Central memory CD8-positive, alpha-beta T cell (primary cell): ENCODE measurements at regions not wholly inside any gene's neighbourhood (a gene's known extent, or its start where the extent isn't known, plus 50 kb on each side); places are given as distances from the start of the nearest gene placed in this dataset.

ENCODE experiments used
- ATAC-seq: fragments of 150-1000 bp; cut with Tn5 transposase; replicated peaks from 2 replicates; pipeline ENCODE4 v1.10.0; 2022; ENCODE audit warnings: mild to moderate bottlenecking, moderate FRiP score, moderate number of reproducible peaks; ENCODE audit not compliant: poor library complexity, severe bottlenecking; ENCODE audit errors: extremely low read depth
- DNase-seq, 2 donors: peaks; one replicate each; pipeline ENCODE4 v3.0.0; 2021; ENCODE audit warnings: low spot score in 2 of 2
- H3K27ac Mint-ChIP-seq: one replicate; pipeline ENCODE4 v1.8.0; 2022; ENCODE audit warnings: low read depth, mild to moderate bottlenecking, moderate library complexity, mixed read lengths
- H3K27me3 Mint-ChIP-seq: one replicate; pipeline ENCODE4 v1.8.0; 2022; ENCODE audit warnings: mixed read lengths
- H3K36me3 Mint-ChIP-seq: one replicate; pipeline ENCODE4 v1.8.0; 2022; ENCODE audit warnings: mild to moderate bottlenecking, moderate library complexity, mixed read lengths; ENCODE audit not compliant: insufficient read depth
- H3K4me1 Mint-ChIP-seq: one replicate; pipeline ENCODE4 v1.8.0; 2022; ENCODE audit warnings: mixed read lengths
- H3K4me3 Mint-ChIP-seq: one replicate; pipeline ENCODE4 v1.8.0; 2022; ENCODE audit warnings: mild to moderate bottlenecking, moderate library complexity, mixed read lengths
- H3K9me3 Mint-ChIP-seq: one replicate; pipeline ENCODE4 v1.8.0; 2022; ENCODE audit warnings: mixed read lengths

GRCh38 chr1:208397286-208397685, 153.1 kb upstream of the PLXNA2 start:
- H3K4me3 Mint-ChIP-seq = no peak overlapping the region
- no peaks in the 10 kb centered on the region for H3K4me1 Mint-ChIP-seq
- no peak for ATAC-seq

GRCh38 chr1:208405014-208405413, 160.8 kb upstream of the PLXNA2 start:
- no peaks in the 10 kb centered on the region for H3K9me3 Mint-ChIP-seq
- no peak overlapping the region for H3K27ac Mint-ChIP-seq
- DNase-seq (no peak), ATAC-seq (no peak)
- no peaks in the 10 kb centered on the region for H3K4me1 Mint-ChIP-seq
- no peak overlapping the region for H3K4me3 Mint-ChIP-seq
- H3K27me3 Mint-ChIP-seq = peaks cover 34% of the 10 kb centered on the region
- no peaks in the 10 kb centered on the region for H3K36me3 Mint-ChIP-seq

More at GRCh38 chr1:208397286-208397685, 153.1 kb upstream of the PLXNA2 start:
- H3K9me3 Mint-ChIP-seq = no peaks in the 10 kb centered on the region
- H3K27me3 Mint-ChIP-seq = peaks cover 43% of the 10 kb centered on the region
- H3K36me3 Mint-ChIP-seq = no peaks in the 10 kb centered on the region
- H3K27ac Mint-ChIP-seq = no peak overlapping the region
- DNase-seq = no peak

- H3K27ac Mint-ChIP-seq = no peak overlapping the region
- ATAC-seq (no peak), DNase-seq (no peak)
- peaks cover 5% of the 10 kb centered on the region for H3K27me3 Mint-ChIP-seq
- H3K9me3 Mint-ChIP-seq = no peaks in the 10 kb centered on the region
- H3K4me3 Mint-ChIP-seq = no peak overlapping the region
- no peaks in the 10 kb centered on the region for H3K36me3 Mint-ChIP-seq
- no peaks in the 10 kb centered on the region for H3K4me1 Mint-ChIP-seq
Measured at GRCh38 chr1:208409176-208409575, 165.0 kb upstream of the PLXNA2 start.

- Mint-ChIP-seq H3K36me3 (no peaks in the 10 kb centered on the region), H3K27ac (no peak overlapping the region), H3K4me1 (no peaks in the 10 kb centered on the region), H3K4me3 (no peak overlapping the region), H3K27me3 (peaks cover 10% of the 10 kb centered on the region), H3K9me3 (no peaks in the 10 kb centered on the region)
- DNase-seq (no peak), ATAC-seq (no peak)
Measured at GRCh38 chr1:208410409-208410808, 166.2 kb upstream of the PLXNA2 start.

- Mint-ChIP-seq H3K27me3 (peaks cover 24% of the 10 kb centered on the region), H3K9me3 (no peaks in the 10 kb centered on the region), H3K27ac (no peak overlapping the region), H3K4me1 (no peaks in the 10 kb centered on the region), H3K36me3 (no peaks in the 10 kb centered on the region), H3K4me3 (no peak overlapping the region)
- no peak for ATAC-seq
- no peak for DNase-seq
Measured at GRCh38 chr1:208413006-208413405, 168.8 kb upstream of the PLXNA2 start.

GRCh38 chr1:208418667-208419066, 174.5 kb upstream of the PLXNA2 start:
- Mint-ChIP-seq H3K36me3 (no peaks in the 10 kb centered on the region), H3K27me3 (peaks cover 24% of the 10 kb centered on the region), H3K4me1 (no peaks in the 10 kb centered on the region), H3K9me3 (no peaks in the 10 kb centered on the region), H3K27ac (no peak overlapping the region), H3K4me3 (no peak overlapping the region)
- ATAC-seq = no peak
- no peak for DNase-seq

GRCh38 chr1:208419746-208420420, 175.7 kb upstream of the PLXNA2 start:
- Mint-ChIP-seq H3K27me3 (peaks cover 19% of the 10 kb centered on the region), H3K27ac (no peak overlapping the region), H3K4me3 (no peak overlapping the region), H3K36me3 (no peaks in the 10 kb centered on the region), H3K4me1 (no peaks in the 10 kb centered on the region), H3K9me3 (no peaks in the 10 kb centered on the region)
- ATAC-seq (no peak), DNase-seq (no peak)

GRCh38 chr1:208420696-208421095, 176.5 kb upstream of the PLXNA2 start:
- Mint-ChIP-seq H3K4me1 (no peaks in the 10 kb centered on the region), H3K4me3 (no peak overlapping the region), H3K36me3 (no peaks in the 10 kb centered on the region), H3K9me3 (no peaks in the 10 kb centered on the region), H3K27ac (no peak overlapping the region), H3K27me3 (peaks cover 14% of the 10 kb centered on the region)
- DNase-seq = no peak
- no peak for ATAC-seq

GRCh38 chr1:208421486-208421885, 177.3 kb upstream of the PLXNA2 start:
- Mint-ChIP-seq H3K4me1 (no peaks in the 10 kb centered on the region), H3K27me3 (peaks cover 8% of the 10 kb centered on the region), H3K9me3 (no peaks in the 10 kb centered on the region), H3K27ac (no peak overlapping the region), H3K4me3 (no peak overlapping the region), H3K36me3 (no peaks in the 10 kb centered on the region)
- DNase-seq = no peak
- ATAC-seq = no peak

GRCh38 chr1:208423526-208423925, 179.3 kb upstream of the PLXNA2 start:
- Mint-ChIP-seq H3K9me3 (no peaks in the 10 kb centered on the region), H3K27me3 (peaks cover 15% of the 10 kb centered on the region), H3K4me1 (no peaks in the 10 kb centered on the region), H3K4me3 (no peak overlapping the region), H3K36me3 (no peaks in the 10 kb centered on the region), H3K27ac (no peak overlapping the region)
- DNase-seq (no peak), ATAC-seq (no peak)

GRCh38 chr1:208425096-208425495, 180.9 kb upstream of the PLXNA2 start:
- H3K4me1 Mint-ChIP-seq = no peaks in the 10 kb centered on the region
- H3K27ac Mint-ChIP-seq = no peak overlapping the region
- H3K9me3 Mint-ChIP-seq = no peaks in the 10 kb centered on the region
- H3K36me3 Mint-ChIP-seq = no peaks in the 10 kb centered on the region
- DNase-seq (no peak), ATAC-seq (no peak)
- no peak overlapping the region for H3K4me3 Mint-ChIP-seq
- peaks cover 15% of the 10 kb centered on the region for H3K27me3 Mint-ChIP-seq

GRCh38 chr1:208430220-208430619, 186.0 kb upstream of the PLXNA2 start:
- DNase-seq (no peak), ATAC-seq (no peak)
- Mint-ChIP-seq H3K4me1 (no peaks in the 10 kb centered on the region), H3K27me3 (peaks cover 24% of the 10 kb centered on the region), H3K27ac (no peak overlapping the region), H3K4me3 (no peak overlapping the region), H3K9me3 (no peaks in the 10 kb centered on the region), H3K36me3 (peaks cover 2% of the 10 kb centered on the region)

- ATAC-seq (no peak), DNase-seq (no peak)
- Mint-ChIP-seq H3K27ac (no peak overlapping the region), H3K36me3 (peaks cover 2% of the 10 kb centered on the region), H3K9me3 (no peaks in the 10 kb centered on the region), H3K27me3 (peaks cover 22% of the 10 kb centered on the region), H3K4me3 (no peak overlapping the region), H3K4me1 (no peaks in the 10 kb centered on the region)
Measured at GRCh38 chr1:208431721-208432120, 187.5 kb upstream of the PLXNA2 start.
